ENCODE measurements at regions not wholly inside any gene's neighbourhood (a gene's known extent, or its start where the extent isn't known, plus 50 kb on each side); places are given as distances from the start of the nearest gene placed in this dataset.

DNA sequence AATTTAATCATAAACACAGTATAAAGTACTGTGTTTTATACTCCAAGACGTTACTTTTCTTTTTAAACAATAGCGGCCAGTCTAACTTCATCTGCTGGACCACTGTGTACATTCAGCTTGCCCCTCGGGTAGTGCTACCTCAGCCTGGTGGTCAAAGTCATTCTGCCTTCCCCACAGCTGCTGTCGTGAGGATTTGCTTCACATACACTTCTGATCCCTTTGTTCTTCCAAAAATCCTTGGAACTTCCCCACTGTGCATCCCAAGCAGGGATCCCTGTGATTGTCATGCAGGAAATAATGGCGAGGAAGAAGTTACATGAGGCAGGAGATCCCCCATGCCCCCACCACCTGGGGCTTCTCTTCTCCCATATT is 234.9 kb upstream of the STARD13 start:
- DNase-seq, result no peak

DNA sequence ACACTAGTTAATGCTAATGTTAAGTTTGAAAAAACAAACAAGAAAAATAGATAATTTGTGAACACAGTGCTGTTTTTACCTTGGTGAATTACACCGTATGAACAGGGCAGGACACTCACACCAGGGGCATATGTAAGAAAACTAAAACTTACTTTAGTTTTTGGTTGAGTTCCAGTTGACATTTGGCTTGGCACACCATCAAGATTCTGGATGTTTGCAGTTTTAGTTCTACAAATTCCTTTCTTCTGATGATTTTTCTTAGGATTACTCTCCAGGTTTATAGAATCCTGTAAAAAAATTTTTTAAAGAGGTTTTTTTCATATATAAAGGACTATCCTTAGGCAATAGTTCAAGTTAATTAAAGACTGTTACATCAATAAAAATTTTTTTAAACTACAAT is 238.5 kb upstream of the STARD13 start:
- no peak for DNase-seq

DNA sequence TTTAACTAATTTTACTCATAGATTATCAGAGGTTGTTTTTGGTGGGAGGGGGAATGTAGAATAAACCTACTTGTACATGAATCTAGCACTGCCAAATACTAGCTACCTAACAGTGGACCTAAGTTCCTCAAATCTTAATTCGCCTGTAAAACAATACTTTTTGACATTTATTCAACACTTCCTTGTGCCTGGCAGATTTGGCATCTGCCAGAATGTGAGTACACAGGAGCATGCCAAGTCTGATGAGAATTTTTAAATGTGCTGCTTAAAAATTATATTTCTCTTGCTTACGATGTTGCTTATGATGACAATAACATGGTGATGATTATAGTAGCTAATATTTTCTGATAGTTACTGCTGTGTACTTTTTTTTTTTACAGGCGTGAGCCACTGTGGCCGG is 240.2 kb upstream of the STARD13 start:
- DNase-seq, result no peak

DNA sequence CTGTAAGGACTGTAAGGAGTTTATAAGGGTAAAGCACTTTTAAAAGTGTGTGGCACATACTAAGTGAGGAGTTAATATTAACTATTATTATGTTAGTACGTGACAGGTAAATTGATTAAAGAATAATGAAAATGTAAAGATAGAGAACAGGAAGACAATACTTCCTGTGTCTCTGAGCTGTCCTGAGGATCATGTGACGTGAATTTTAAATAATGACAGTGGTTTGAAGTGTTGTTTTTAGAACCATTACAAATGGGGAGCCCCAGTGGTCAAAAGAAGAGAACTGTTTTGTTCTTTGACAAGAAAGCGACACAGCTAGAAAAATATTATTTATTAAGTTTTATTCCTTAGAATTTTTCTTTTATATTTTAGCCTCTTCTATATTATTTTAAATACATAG is 241.2 kb upstream of the STARD13 start:
- DNase-seq, result no peak

DNA sequence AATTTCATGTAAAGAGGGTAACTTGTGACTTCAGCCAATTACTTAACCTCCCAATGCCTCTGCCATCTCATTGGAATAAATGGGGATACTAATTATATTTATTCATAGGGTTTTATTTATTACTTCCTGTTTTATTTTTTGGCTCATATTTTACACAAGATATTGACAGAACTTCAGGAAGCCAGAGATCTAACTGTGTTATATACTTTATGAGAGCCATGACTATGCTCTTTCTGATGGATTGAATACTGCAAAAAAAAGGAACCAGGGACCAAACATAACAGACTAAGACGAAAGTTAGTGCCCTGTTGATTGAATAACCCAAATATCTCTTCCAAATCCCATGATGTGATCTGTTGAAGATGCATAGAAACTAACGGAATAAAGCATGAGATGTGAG is 243.3 kb upstream of the STARD13 start:
- no peak for DNase-seq

DNA sequence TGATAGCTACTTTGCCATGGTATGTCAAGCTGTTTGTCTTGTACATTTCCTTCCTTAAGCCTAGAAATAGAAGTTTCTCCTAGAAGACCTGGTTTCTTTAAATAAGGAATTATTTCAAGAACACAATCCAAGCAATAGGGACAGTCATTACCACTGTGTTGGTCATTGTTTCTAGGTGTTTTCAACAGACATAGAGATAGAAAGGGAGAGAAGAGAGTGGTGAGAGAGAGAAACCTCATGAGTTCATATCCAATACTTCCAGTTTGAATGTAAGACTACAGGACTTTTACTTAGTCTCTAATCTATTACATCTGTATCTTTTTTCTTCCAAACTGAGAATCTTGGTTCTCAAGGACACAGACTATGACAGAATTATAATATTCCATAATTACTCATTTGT is 245.9 kb upstream of the STARD13 start:
- DNase-seq, result no peak

DNA sequence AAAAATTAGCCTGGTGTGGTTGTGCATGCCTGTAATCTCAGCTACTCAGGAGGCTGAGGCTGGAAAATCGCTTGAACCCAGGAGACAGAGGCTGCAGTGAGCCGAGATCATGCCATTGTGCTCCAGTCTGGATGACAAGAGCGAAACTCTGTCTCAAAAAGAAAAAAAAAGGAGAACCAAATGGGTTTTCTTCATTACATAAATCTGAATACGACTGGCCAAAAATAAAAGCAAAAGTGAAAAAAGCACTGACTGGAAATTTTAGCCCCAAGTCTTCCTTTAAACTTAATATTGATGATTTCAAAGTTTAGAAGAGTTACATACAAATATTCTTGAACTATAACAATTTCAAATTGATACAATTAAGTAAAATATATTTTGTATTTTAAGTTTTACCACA is 249.5 kb upstream of the STARD13 start:
- DNase-seq, result no peak

DNA sequence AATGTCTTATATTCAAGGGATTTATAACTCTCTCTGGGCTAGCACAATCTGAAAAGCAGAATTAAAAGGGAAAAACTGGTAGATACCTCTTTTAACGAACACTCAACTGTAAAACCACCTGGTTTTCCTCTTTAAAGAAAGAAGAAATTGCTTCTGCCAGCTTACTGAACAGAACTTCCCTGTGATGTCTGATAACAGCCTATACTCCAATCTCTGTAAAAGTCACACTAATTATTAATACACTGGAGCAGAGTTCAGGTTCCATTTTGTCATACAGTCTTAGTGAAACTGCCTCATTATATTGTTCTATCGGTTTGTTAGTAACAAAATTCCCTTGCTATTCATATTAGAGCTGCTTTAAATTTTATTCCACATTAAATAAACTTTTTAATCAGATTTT is 251.0 kb upstream of the STARD13 start:
- no peak for DNase-seq

DNA sequence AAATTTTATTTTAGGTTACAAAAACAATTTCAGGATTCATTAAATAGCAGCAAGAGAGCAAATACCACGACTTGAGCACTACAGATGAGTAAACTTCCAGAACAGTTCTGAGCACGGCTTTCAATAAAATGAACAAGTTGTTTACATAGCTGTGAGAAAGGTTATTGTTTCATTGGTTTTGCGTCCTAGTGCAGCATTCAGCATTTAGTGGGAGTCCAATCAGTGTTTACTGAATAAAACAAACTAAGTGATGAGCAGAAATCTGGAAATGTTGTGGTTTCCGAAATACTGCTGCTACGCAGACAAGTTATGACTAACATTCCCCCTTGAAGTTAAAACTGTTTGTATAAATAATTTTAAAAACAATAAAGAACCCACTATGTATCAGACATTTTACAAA is 251.5 kb upstream of the STARD13 start:
- no peak for DNase-seq

DNA sequence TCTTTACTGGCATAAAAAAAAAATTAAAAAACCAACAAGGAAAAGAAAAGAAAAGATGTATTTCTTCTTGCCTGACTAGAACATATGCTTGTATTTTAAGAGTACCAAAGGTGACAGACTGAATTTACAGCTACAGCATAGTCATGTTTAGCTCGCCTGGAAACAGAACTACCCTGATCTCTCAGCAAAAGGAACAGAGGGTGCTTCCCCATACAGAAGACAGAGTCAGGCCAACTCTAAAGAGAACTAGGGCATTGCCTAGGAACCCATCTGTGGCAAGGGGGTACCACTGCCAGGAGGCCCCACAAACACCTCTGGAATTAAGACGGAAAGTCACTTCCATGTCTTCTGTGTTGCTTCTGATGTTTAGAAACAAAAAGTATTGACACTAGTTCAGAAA is 252.1 kb upstream of the STARD13 start:
- no peak for DNase-seq

DNA sequence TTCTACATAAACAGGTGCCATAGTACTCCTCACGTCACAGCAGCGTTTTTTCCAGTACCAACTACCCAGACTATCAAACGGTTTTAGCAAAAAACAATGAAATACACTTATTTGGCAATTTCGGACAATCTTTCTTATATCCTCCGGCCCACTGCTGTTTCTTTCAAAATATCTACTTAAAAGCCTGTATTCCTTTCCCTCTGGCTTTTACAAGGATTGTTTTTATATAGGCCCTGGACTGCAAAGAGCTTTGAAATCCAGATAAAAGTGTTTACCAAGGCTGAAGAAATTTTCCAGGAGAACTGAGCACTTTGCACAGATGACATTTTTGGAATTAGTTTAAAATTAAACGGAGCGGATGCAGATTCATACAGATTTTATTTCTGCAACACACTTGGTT is 255.9 kb upstream of the STARD13 start:
- DNase-seq, result no peak

DNA sequence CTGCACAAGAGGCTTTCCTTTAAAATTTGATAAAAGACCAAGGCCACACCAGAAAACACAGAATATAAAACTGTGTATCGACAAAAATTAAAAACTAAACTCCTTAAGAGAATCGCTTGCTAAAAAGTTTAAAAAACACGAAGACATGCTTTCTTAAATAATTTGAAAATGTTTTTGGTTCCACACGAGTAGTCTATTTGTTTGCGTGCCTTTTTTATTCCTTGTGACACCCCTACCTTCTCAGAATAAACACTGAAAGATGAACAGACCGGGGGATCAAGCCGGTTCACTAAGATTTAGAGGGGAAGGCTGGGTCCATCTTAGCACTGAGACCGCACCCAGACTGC is 256.4 kb upstream of the STARD13 start:
- no peak for DNase-seq

DNA sequence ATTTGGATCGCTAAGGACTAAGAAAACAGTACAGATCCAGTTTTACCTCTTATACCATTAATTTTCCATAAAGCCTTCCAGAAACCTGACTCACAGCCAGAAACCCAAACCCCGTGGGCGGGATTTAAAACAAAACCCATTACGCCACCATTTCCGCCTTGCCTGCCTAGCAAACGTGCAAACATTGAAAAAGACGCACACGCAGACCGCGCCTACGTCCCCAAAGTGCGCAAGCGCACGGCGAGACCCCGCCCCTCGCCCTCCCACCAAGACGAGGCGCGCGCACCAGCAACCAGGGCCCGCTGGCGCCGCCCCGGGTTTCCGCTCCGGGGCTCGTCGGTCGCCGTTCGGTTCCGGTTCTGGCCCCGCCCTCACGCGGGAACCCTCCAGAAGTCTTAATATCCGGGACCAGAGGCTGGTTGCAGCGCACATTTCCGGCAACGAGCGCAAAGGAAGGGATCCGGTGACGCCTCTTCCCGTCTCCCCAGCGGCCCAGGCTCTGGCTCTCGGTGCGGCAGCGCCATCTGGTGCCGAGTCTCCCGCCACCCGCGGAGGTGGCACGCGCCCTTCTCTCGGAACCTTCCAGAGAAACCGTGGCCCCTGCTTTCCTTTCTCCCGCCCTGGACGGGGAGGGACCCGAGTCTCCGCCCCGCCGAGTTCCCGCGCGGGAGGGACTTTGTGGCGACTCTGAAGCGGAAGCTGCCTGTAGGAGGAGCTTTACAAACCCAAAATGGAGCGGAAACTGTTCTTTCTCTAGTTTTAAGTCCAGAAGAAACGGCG is 256.9 kb upstream of the STARD13 start:
- DNase-seq, result peak; percentile 98

DNA sequence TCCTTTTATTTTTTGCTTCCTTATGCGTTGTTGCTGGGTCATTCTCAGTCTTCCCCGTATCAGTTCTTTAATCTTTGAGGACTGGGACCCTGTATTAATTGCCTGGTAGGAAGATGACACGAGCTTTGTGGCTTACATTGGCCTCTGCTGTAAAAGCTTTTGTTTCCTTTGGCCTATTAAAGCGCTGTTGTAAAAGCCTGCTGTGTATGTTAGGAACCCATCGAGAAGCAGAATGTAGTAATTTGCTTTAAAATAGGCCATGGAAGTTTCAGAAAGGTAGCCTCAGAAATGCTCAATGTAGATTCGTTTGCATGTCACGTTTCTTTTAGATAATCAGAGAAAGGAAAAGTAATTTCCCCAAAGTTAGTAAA is 257.5 kb upstream of the STARD13 start:
- no peak for DNase-seq

DNA sequence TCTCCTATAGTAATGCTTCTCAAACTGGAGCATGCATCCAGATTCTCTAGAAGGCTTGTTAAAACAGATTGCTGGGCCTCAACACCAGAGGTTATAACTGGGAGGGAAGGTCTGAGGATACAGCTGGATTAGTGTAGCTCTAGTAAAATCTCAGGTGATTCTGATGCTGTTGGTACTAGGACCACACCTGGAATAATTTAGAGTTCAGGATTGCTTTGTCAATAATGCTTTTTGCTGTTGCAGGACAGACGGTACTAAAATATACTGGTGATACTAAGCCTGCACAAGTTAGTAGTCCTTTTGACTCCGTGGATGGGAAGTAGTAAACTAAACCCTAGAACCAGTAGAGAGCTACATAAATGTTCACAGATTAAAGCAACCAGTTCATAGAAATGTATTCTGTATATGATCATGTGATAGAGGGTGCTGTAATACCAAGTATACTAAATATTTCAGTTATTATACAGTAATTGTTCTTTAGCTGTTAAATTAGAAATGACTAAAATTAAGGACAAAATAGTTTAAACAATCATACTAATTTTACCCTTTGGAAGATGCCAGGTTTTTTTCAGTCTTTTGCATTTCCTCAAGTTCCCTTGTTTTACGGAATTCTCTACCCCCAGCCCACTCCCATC is 258.2 kb upstream of the STARD13 start:
- no peak for DNase-seq

DNA sequence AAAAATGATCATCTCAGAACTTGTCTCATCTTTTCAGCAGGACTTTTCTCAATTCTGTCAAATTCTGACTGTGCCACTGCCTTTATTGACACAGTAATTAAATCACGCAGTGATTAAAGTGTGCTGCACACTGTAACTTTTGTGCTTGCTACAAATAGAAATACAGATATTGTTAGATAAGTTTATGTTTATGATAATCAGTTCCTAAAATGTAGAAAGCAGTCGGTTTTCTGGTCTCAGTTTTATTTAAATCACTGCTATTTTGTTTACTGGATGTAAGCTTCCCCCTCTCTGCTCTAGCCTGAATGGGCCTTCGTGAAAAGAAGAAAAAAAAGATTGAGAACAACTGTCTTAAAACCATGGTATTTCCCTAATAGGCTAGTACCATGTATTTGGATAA is 258.8 kb upstream of the STARD13 start:
- no peak for DNase-seq

DNA sequence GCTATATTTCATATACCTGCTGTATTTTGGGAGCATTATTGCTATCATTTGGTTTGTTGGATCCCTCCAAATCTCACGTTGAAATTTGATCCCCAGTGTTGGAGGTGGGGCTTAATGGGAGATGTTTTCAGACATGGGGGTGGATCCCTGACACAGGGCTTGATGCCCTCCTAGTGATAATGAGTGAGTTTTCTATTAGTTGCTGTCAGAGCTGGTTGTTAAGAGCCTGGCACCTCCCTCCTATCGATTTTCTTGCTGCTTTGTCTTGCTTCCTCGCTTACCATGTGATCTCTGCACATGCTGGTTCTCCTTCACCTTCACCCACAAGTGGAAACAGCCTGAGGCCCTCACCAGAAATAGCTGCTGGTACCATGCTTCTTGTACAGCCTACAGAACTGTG is 259.9 kb upstream of the STARD13 start:
- DNase-seq, result no peak

DNA sequence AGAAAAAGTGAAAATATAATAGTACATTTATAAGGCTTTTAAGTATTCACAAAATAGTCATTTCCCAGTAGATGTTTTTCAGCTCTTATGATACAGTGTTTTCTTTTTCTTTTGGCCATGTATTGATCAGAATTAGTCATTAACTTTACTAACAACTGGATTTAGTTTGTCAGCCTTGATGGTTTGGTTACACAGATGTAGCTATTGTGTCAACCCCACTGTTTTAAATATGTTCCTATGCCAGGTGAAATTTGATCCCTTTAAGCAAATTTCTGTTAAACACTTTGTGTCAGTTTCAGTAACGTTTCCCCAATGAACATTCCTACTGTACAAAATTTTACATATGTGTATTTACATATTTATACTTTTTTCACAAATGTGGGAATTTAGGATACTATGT is 261.5 kb upstream of the STARD13 start:
- no peak for DNase-seq

DNA sequence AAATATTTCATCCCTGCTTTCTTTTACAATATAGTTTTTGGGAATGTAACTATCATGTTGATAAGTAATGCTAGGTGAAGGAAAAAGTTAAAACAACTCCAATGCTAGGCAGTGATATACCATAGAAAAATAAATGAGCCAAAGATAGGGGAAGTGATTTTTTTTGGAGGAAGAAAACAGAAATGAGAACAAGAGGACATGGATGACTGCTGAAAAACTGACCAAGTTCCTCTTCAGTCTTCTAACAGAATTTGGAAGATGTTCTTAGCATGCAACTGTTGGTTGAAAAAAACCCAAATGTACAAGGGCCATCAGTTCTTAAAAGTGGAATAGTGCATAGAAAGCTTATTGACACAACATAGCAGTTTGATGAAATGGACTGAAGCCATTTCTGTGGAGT is 262.5 kb upstream of the STARD13 start:
- DNase-seq, result no peak

DNA sequence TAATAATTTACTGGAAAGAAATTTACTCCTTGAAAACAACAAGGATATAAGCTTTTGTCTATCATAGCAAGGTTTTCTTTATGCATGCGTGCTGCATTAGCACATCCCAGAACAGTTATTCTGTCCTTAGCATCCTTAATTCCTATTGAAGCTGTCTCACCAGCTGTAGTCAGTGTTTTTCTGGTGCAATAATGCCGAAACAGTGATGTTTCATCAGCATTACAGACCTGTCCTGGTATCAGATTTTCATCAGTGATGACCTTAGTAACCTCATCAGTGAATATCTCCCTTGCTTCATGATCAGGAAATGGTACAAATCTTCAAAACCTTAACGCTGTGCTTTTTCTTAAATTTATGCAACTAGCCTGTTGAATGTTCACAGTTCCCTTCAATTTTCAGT is 264.7 kb upstream of the STARD13 start:
- no peak for DNase-seq

DNA sequence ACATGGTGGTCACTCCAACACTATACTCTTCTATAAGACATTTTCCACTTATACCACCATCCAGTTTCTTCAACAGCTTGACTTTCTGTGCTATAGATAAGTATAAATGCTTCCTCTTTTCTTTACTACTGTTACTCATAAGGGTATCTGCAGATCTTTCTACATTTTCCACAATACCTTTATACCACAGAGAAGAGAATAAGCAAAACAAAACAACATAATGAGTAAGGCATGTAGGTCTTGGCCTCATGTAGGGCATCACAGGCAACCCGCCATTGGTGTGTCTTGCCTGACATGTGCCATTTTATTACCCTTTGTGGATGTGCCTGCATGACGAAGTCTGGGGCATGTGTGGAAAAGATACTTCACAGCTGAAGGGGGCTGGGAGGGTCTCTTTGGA is 265.3 kb upstream of the STARD13 start:
- no peak for DNase-seq

DNA sequence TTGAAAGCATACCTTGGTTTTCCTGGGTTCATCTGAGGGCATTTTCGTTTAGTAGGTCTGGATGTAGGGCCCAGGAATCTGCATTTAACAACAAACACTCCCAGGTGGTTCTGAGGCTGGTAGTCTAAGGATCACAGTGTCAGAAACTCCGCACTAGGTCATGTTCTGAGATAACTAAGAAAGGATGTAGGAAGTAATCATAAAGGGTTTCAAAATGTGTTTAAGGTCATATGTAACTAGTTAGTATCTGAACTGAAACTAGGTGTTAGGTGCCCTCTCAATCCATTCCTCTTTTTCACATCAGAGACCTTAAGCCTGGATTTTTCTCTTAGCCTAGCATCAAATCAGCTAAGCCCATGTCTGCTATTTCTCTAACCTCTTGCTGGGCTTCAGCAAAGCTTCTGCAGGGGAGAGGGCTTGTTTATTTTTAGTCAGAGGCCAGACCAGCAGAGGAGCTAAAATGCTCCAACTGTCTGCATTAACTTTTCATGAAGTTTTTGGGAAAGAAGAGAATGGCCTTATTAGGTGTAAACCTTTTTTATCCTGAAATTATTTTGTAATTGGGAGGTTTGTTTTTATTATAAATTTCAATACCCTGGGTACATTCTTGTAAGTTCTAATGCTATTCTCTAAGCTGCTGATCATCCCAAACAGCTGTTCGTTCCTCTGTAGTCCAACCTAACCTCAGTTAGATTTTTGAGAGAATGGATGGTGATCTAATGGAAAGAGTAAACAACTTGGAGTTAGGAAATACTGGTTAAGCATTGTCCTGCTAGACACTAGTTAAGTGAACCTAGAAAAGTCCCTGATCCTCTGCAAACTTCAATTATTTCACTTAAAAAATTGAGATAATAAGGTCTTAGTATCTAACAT is 262.8 kb upstream of the RFC3 start:
- DNase-seq, result no peak

DNA sequence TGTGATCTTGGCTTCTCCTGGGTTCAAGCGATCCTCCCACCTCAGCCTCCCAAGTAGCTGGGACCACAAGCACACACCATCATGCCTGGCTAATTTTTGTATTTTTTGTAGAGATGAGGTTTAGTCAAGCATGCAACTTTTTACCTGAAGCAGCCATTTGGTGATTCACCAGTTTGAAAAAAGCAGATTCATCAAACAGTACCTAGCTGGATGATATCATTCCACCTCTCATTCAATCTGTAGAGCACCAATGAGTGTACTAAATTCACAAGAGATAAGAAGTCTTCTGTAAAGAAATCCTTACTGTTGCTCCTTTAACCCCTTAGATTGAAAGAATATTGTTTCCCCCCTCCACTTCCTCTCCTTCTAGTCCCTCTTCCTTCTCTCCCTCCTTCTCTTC is 261.1 kb upstream of the RFC3 start:
- no peak for DNase-seq

DNA sequence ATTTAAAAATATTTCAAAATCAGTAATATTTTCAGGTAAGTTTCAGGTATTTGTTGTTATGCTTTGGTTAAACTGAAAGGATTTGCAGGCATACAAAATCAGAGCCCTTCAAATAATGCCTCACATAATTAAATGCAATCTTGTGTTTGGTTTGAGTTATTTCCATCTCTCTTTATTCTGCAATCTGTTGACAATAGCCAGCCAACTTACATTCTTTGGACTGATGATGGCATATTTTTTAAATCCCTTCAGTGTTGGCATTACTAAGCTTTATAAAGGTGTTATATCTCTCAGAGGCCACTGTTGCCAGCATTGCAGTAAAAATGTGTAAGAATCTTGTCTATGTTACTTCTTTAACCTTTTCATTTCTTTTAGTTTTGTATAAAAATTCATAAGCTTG is 257.2 kb upstream of the RFC3 start:
- no peak for DNase-seq

Data from NK-92 treated with Interleukin-12 subunit alpha and Interleukin-12 subunit beta, amount 100 ng/mL, for 24 hours (cell line).